ENCODE measurements at regions not wholly inside any gene's neighbourhood (a gene's known extent, or its start where the extent isn't known, plus 50 kb on each side); places are given as distances from the start of the nearest gene placed in this dataset.

DNA sequence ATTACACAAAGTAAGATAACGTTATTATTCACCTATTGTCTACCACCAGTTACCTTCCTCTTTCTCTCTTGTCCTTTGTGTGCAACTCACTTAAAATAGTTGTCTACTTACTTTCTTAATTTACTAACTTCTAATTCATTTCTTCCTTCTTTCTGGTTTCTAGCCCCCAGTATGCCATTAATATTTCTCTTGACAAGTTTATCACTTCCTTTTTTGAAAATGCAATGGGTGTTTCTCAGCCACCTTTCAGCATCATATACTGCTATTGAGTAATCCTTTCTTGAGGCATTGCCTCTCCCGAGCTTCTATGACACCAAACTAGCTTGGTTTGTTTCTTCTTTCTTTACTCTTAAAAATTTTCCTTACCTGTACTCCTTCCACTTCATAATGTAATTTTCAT, 633.6 kb downstream of the TMTC2 start:
- TF ChIP-seq CHD2 (IDR thresholded peaks at IDR 0.05; ENCODE audit: low read length, partially characterized antibody) (no peak), PHF8 (IDR thresholded peaks at IDR 0.05; ENCODE audit: borderline replicate concordance, low read depth) (no peak), ESRRA (IDR thresholded peaks at IDR 0.05; ENCODE audit: borderline replicate concordance, low read length) (no peak), ZFP36 (IDR thresholded peaks at IDR 0.05; ENCODE audit: borderline replicate concordance, partially characterized antibody) (no peak)
- TF ChIP-seq, protein P1, sequence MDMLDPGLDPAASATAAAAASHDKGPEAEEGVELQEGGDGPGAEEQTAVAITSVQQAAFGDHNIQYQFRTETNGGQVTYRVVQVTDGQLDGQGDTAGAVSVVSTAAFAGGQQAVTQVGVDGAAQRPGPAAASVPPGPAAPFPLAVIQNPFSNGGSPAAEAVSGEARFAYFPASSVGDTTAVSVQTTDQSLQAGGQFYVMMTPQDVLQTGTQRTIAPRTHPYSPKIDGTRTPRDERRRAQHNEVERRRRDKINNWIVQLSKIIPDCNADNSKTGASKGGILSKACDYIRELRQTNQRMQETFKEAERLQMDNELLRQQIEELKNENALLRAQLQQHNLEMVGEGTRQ (IDR thresholded peaks at IDR 0.05): no peak

Data from A549 (cell line).